B cell (primary cell): ENCODE measurements at regions not wholly inside any gene's neighbourhood (a gene's known extent, or its start where the extent isn't known, plus 50 kb on each side); places are given as distances from the start of the nearest gene placed in this dataset.

Source experiments
- ATAC-seq: fragments of 200-7000 bp; cut with Tn5 transposase; one replicate; pipeline ENCODE4 v1.10.0; 2021; ENCODE audit warnings: low read depth, mild to moderate bottlenecking, moderate number of reproducible peaks, moderate library complexity
- CTCF ChIA-PET: fragments of 350-600 bp; sonication (Branson Sonifier 250); formaldehyde crosslinking; loops from one replicate; lab custom pipeline; 2021; ENCODE audit warnings: antibody characterized with exemption, inconsistent platforms; lab: Charles Lee
- POLR2A ChIA-PET: fragments of 350-600 bp; sonication (Branson Sonifier 250); formaldehyde crosslinking; loops from one replicate; lab custom pipeline; 2021; ENCODE audit warnings: antibody characterized with exemption; lab: Charles Lee
- DNase-seq: peaks from one replicate; pipeline ENCODE4 v3.0.0; 2013
- H2AFZ ChIP-seq: 2 replicates; pipeline ENCODE4 v1.6.1; 2012; ENCODE audit warnings: mild to moderate bottlenecking, low read depth, low read length; ENCODE audit not compliant: insufficient read depth, poor library complexity, severe bottlenecking
- H3K27ac ChIP-seq, 2 donors: 1 replicate in 1 of 2; 2 replicates in 1 of 2; pipeline ENCODE4 v1.5.1; 2012 to 2013; ENCODE audit warnings: low read length in 2 of 2, mild to moderate bottlenecking in 2 of 2, moderate library complexity in 1 of 2
- H3K27me3 ChIP-seq, 4 experiments: fragments of 200-600 bp in 1 of 4; sonication (generic) in 1 of 4; replicated peaks in 1 of 4; 1 replicate in 2 of 4; 2 replicates in 2 of 4; pipeline versions ENCODE4 v1.6.1 to v1.7.0; 2013 to 2016; ENCODE audit warnings: low read length in 3 of 4, mild to moderate bottlenecking in 2 of 4, mixed read lengths in 1 of 4, moderate library complexity in 1 of 4; ENCODE audit not compliant: insufficient read depth in 4 of 4, control insufficient read depth in 3 of 4; ENCODE audit errors: control extremely low read depth in 1 of 4
- H3K36me3 ChIP-seq, 2 experiments: replicated peaks in 1 of 2; 1 replicate in 1 of 2; 2 replicates in 1 of 2; pipeline versions ENCODE4 v1.6.1 to v1.7.1; 2013; ENCODE audit warnings: low read length in 1 of 2; ENCODE audit not compliant: insufficient read depth in 2 of 2, control insufficient read depth in 1 of 2; ENCODE audit errors: control extremely low read depth in 1 of 2, extremely low read depth in 1 of 2
- H3K4me1 ChIP-seq, 2 donors: fragments of 200-600 bp in 1 of 2; sonication (generic) in 1 of 2; 1 replicate in 1 of 2; 2 replicates in 1 of 2; pipeline versions ENCODE4 v1.5.1 to v1.6.1; 2013 to 2017; ENCODE audit warnings: low read length in 2 of 2; ENCODE audit not compliant: control insufficient read depth in 2 of 2, insufficient read depth in 2 of 2
- H3K4me2 ChIP-seq: replicated peaks from 2 replicates; pipeline ENCODE3; 2012; ENCODE audit warnings: mild to moderate bottlenecking, low read depth, low read length; ENCODE audit not compliant: poor library complexity, severe bottlenecking
- H3K4me3 ChIP-seq, 5 experiments: fragments of 200-600 bp in 1 of 5; sonication (generic) in 1 of 5; 1 replicate in 3 of 5; 2 replicates in 2 of 5; pipeline versions ENCODE4 v1.5.1 to v1.7.0; 2011 to 2016; ENCODE audit warnings: low read length in 4 of 5, mild to moderate bottlenecking in 4 of 5, low read depth in 2 of 5, control low read depth in 1 of 5, moderate library complexity in 1 of 5; ENCODE audit not compliant: insufficient read depth in 1 of 5; ENCODE audit errors: control extremely low read depth in 1 of 5, extremely low read depth in 1 of 5
- H3K79me2 ChIP-seq: fragments of 200-600 bp; sonication (generic); one replicate; pipeline ENCODE4 v1.6.0; 2016; ENCODE audit warnings: low read length; ENCODE audit not compliant: control insufficient read depth, insufficient read depth
- H3K9ac ChIP-seq: fragments of 200-600 bp; sonication (generic); 2 replicates; pipeline ENCODE4 v1.6.1; 2017; ENCODE audit warnings: mild to moderate bottlenecking, low read length, moderate library complexity
- H3K9me3 ChIP-seq, 3 donors: one replicate each; pipeline versions ENCODE4 v1.6.1 to v1.7.1; 2013; ENCODE audit warnings: low read length in 2 of 3; ENCODE audit not compliant: control insufficient read depth in 2 of 3, insufficient read depth in 1 of 3; ENCODE audit errors: control extremely low read depth in 1 of 3
- H4K20me1 ChIP-seq: 2 replicates; pipeline ENCODE4 v1.6.0; 2012; ENCODE audit warnings: mild to moderate bottlenecking, low read length; ENCODE audit not compliant: insufficient read depth, control insufficient read depth, poor library complexity, severe bottlenecking
- H3K27ac Mint-ChIP-seq: one replicate; pipeline ENCODE4 v1.8.0; 2021; ENCODE audit warnings: mixed read lengths
- H3K27me3 Mint-ChIP-seq: one replicate; pipeline ENCODE4 v1.8.0; 2021; ENCODE audit warnings: mixed read lengths
- H3K4me1 Mint-ChIP-seq: one replicate; pipeline ENCODE4 v1.8.0; 2021; ENCODE audit warnings: mixed read lengths
- H3K4me3 Mint-ChIP-seq: one replicate; pipeline ENCODE4 v1.8.0; 2021; ENCODE audit warnings: mixed read lengths
- H3K9me3 Mint-ChIP-seq: one replicate; pipeline ENCODE4 v1.8.0; 2022; ENCODE audit warnings: mixed read lengths; ENCODE audit not compliant: insufficient read depth
- CTCF ChIP-seq: fragments of 200-600 bp; IDR thresholded peaks from one replicate; pipeline ENCODE4 v1.8.0; 2022; ENCODE audit warnings: antibody characterized with exemption, mild to moderate bottlenecking
- EZH2 ChIP-seq: IDR thresholded peaks from 2 replicates; pipeline ENCODE4 v1.6.1; 2012; ENCODE audit warnings: borderline replicate concordance, low read depth, mild to moderate bottlenecking, moderate library complexity, low read length; ENCODE audit not compliant: insufficient read depth, poor library complexity, severe bottlenecking
- WGBS: methylation state at CpG from one replicate; pipeline ENCODE4 v1.1.5; 2013; ENCODE audit warnings: missing lambda C conversion rate; ENCODE audit not compliant: insufficient coverage; 5-methylcytosine and 5-hydroxymethylcytosine counted together
- intact Hi-C: fragments of 100-400 bp; cut with micrococcal nuclease; formaldehyde crosslinking; loops from one replicate; pipeline ENCODE4 v1.10.0; 2022

- H3K27me3 ChIP-seq: no peaks in the 10 kb centered on the region
- no CpG with 5 or more reads among the region's 2 CpGs for WGBS
- H3K4me3 Mint-ChIP-seq: no peak overlapping the region
- peaks cover 3% of the 10 kb centered on the region for H3K9me3 Mint-ChIP-seq
- H3K27ac Mint-ChIP-seq: no peak overlapping the region
- TF ChIP-seq EZH2: no peak
- no peak for TF ChIP-seq CTCF
- no peak for DNase-seq
- ChIA-PET CTCF (no interaction called here), POLR2A (no interaction called here)
- H3K27ac ChIP-seq: no peak overlapping the region
- H3K4me1 Mint-ChIP-seq: no peaks in the 10 kb centered on the region
- no peaks in the 10 kb centered on the region for H3K79me2 ChIP-seq
- no peaks in the 10 kb centered on the region for H4K20me1 ChIP-seq
- peaks cover 0 to 3% (median 0%) of the 10 kb centered on the region in 3 donors for H3K9me3 ChIP-seq
- intact Hi-C loops: no loop called here
- no peaks in the 10 kb centered on the region for H3K4me1 ChIP-seq
- H2AFZ ChIP-seq: no peak overlapping the region
- ATAC-seq: no peak
- H3K9ac ChIP-seq: no peak overlapping the region
- no peaks in the 10 kb centered on the region for H3K36me3 ChIP-seq
- H3K27me3 Mint-ChIP-seq: no peaks in the 10 kb centered on the region
- H3K4me2 ChIP-seq: no peak overlapping the region
- no peak overlapping the region for H3K4me3 ChIP-seq
Observed at GRCh38 chr12:115478505-115478904, 794.5 kb upstream of the TBX3 start.

DNA sequence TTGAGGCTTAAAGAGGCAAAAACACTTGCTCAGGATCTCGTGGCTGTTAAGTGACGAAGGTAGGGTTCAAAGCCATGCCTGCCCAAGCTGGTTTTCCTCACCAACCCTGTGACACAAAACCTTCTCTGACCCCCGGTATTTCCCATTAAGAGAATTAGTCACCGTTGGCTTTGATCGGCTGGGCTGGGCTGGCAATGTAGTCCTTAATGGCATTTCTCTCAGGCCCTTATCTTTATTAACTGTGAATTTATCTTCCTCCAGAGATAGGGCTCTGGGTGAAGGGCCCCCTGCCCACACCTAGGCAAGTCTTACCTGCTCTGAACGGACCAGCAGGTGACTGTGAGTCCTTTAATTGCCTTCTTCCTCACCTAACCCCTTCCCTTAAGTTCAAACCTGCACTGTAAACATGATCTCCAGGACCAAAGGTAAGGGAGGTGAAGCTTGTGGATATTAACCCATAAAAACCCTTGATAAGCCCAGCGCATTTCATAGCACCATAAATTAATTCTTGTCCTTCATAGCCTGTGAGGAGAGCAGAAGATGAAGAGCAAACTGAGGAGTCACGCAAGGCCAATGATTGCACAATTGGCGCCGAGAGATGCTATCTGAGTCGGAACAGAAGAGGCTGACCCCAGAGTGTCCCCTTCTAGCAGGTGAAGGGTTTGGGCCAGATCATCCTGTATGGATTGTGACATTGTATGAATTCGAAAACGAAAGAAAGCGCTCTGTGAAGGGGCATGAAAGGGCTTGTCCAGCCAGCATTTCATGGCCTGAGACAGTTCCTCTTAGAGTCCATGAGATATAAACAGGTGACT is 790.8 kb upstream of the TBX3 start:
- Histone ChIP-seq H3K4me2 (no peak overlapping the region), H2AFZ (no peak overlapping the region), H3K9ac (no peak overlapping the region), H3K27me3 (no peaks in the 10 kb centered on the region), H3K4me1 (no peaks in the 10 kb centered on the region), H4K20me1 (no peaks in the 10 kb centered on the region), H3K9me3 (peaks cover 0 to 5% (median 0%) of the 10 kb centered on the region in 3 donors), H3K4me3 (no peak overlapping the region), H3K79me2 (no peaks in the 10 kb centered on the region), H3K36me3 (no peaks in the 10 kb centered on the region), H3K27ac (no peak overlapping the region)
- no peak for DNase-seq
- ChIA-PET POLR2A (no interaction called here), CTCF (no interaction called here)
- Mint-ChIP-seq H3K9me3 (no peaks in the 10 kb centered on the region), H3K27ac (no peak overlapping the region), H3K27me3 (no peaks in the 10 kb centered on the region), H3K4me3 (no peak overlapping the region), H3K4me1 (no peaks in the 10 kb centered on the region)
- TF ChIP-seq EZH2 (no peak), CTCF (no peak)
- ATAC-seq: no peak
- intact Hi-C loops: no loop called here
- WGBS: 97% methylated on average over 12 of the region's 14 CpGs
